ENCODE measurements at regions not wholly inside any gene's neighbourhood (a gene's known extent, or its start where the extent isn't known, plus 50 kb on each side); places are given as distances from the start of the nearest gene placed in this dataset.

DNA sequence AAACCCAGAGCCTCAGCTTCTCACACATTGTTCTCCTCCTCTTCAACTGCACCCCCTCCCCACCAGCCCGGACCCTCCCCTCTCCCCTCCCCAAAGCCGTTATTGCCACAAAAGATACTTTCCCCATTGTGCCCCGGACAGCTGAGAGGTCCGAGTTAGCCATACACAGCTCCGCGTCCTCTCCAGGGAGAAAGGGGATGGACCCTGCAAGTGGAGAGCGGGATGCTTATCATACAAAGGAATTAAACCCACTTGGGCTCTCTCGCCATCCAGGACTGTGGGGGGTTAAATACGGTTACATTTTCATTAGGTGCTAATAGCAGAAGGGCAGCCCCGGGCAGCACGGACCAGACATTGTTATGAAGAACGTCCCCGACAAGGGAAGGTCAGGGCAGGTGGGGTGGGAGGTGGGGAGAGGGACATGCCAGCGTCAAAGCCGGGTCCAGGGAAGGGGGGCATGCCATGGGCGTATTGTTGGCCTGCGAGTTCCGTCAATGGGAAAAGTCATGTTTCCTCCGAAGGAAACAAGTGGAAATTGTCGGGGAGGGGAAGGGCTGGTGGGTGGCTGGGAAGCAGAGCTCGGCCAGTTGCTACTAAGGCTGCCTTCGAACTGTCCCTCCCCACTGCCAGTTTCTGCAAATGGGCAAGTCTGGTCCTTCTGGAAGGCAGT is 99.1 kb downstream of the SOX9 start:
- H3K4me3 ChIP-seq (ENCODE audit: low read length in 2 of 2), result no peak overlapping the region
- H3K27me3 ChIP-seq (ENCODE audit: control insufficient read depth in 1 of 2, insufficient read depth in 2 of 2, low read length in 1 of 2), result no peaks in the 10 kb centered on the region
- WGBS, 2 donors, result 2 to 4% methylated on average over 22 of the region's 22 CpGs
- intact Hi-C loops (cut with DNase I), result no loop called here
- no peaks in the 10 kb centered on the region for H3K4me1 ChIP-seq (ENCODE audit: control insufficient read depth in 1 of 2, insufficient read depth in 2 of 2, low read length in 2 of 2)
- peaks cover 3% of the 10 kb centered on the region for H3K9me3 ChIP-seq (ENCODE audit: control insufficient read depth, low read length)
- H3K36me3 ChIP-seq (ENCODE audit: control insufficient read depth in 1 of 2, insufficient read depth in 2 of 2, low read length in 1 of 2), result no peaks in the 10 kb centered on the region
- H3K27ac ChIP-seq (ENCODE audit: low read depth in 1 of 2, low read length in 2 of 2), result no peak overlapping the region
- DNase-seq, result no peak
- ATAC-seq (ENCODE audit: low FRiP score), result no peak

DNA sequence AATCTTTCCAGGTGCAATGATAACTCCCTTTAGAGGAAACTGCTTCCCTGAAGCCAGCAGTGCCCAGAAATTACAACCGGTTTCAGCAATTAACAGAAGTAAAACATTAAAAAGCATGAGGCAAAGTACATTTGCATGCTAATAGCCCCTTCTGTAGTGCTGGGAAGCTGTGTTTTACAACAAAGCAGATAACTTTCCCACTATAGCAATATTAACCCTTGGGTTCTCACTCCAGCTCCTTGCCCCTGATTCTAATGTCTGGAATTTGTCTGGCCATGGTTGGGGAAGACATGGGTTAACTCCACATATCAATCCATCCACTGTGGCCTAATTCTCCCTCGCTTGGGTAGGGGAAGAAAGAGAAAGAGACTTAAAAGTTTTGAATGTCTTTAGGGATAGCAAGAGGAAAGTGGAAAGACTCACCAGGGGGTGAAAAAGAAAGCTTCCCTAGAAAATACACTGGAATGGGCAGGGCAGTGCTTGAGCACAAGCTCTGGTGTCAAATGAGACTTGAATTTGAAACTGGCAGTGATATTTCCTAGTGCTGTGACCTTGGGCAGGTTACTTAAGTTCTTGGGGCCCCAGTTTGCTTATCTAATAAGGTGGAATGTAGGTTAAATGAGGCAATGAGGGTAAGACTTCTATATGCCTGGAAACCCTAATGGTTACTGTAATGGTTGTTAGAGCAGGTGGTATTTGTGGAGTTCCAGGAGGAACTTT is 102.0 kb downstream of the SOX9 start:
- Histone ChIP-seq H3K4me1 (ENCODE audit: control insufficient read depth in 1 of 2, insufficient read depth in 2 of 2, low read length in 2 of 2) (no peaks in the 10 kb centered on the region), H3K36me3 (ENCODE audit: control insufficient read depth in 1 of 2, insufficient read depth in 2 of 2, low read length in 1 of 2) (no peaks in the 10 kb centered on the region), H3K27ac (ENCODE audit: low read depth in 1 of 2, low read length in 2 of 2) (no peak overlapping the region), H3K4me3 (ENCODE audit: low read length in 2 of 2) (no peak overlapping the region), H3K27me3 (ENCODE audit: control insufficient read depth in 1 of 2, insufficient read depth in 2 of 2, low read length in 1 of 2) (no peaks in the 10 kb centered on the region), H3K9me3 (ENCODE audit: control insufficient read depth, low read length) (peaks cover 3% of the 10 kb centered on the region)
- ATAC-seq (ENCODE audit: low FRiP score) (no peak), DNase-seq (no peak)
- intact Hi-C loops (cut with DNase I), result no loop called here
- WGBS, 2 donors, result 56 to 69% methylated on average over 2 of the region's 2 CpGs

DNA sequence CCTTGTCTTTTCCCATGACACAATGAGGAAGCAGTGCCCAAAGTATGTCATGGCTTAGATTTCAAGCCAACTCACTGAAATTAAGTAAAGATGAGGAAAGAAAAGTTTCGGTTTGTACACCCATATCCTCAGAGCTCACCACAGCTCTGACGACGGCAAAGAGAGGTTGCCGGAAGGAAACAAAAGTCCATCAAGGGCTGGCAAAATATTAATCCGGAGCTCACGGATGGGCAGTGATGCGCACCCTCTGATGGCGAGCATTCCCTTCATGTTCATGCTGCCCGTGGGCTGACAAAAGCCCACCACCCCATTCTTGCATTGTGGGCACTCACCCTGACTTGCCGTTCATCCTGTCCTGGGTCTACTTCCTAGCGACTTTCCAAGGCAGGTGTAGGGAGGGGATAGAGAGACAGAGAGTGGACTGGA is 103.1 kb downstream of the SOX9 start:
- H3K9me3 ChIP-seq (ENCODE audit: control insufficient read depth, low read length), result peaks cover 3% of the 10 kb centered on the region
- DNase-seq (no peak), ATAC-seq (ENCODE audit: low FRiP score) (no peak)
- 90 to 91% methylated on average over 11 of the region's 11 CpGs for WGBS, 2 donors
- no peaks in the 10 kb centered on the region for H3K4me1 ChIP-seq (ENCODE audit: control insufficient read depth in 1 of 2, insufficient read depth in 2 of 2, low read length in 2 of 2)
- H3K4me3 ChIP-seq (ENCODE audit: low read length in 2 of 2), result no peak overlapping the region
- H3K27me3 ChIP-seq (ENCODE audit: control insufficient read depth in 1 of 2, insufficient read depth in 2 of 2, low read length in 1 of 2), result no peaks in the 10 kb centered on the region
- H3K27ac ChIP-seq (ENCODE audit: low read depth in 1 of 2, low read length in 2 of 2), result no peak overlapping the region
- intact Hi-C loops (cut with DNase I), result no loop called here
- no peaks in the 10 kb centered on the region for H3K36me3 ChIP-seq (ENCODE audit: control insufficient read depth in 1 of 2, insufficient read depth in 2 of 2, low read length in 1 of 2)

DNA sequence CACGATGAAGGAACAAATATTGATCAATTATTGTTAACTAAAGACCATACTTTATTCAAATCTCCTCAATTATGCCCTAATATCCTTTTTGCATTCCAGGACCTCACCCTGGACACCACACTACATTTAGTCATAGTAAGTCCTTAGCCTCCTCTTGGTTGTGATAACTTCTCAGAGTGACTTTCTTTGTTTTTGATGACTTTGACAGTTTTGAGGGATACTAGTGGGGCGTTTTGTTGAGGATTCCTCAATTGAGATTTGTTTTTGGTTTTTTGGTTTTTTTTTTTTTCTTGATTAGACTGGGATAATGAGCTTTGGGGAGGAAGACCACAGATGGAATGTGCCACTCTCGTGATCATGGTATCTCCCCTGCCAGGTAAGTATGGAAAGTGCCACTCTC is 105.5 kb downstream of the SOX9 start:
- Histone ChIP-seq H3K27ac (ENCODE audit: low read depth in 1 of 2, low read length in 2 of 2) (no peak overlapping the region), H3K9me3 (ENCODE audit: control insufficient read depth, low read length) (peaks cover 1% of the 10 kb centered on the region), H3K27me3 (ENCODE audit: control insufficient read depth in 1 of 2, insufficient read depth in 2 of 2, low read length in 1 of 2) (no peaks in the 10 kb centered on the region), H3K36me3 (ENCODE audit: control insufficient read depth in 1 of 2, insufficient read depth in 2 of 2, low read length in 1 of 2) (no peaks in the 10 kb centered on the region), H3K4me1 (ENCODE audit: control insufficient read depth in 1 of 2, insufficient read depth in 2 of 2, low read length in 2 of 2) (no peaks in the 10 kb centered on the region), H3K4me3 (ENCODE audit: low read length in 2 of 2) (no peak overlapping the region)
- DNase-seq, result no peak
- WGBS, 2 donors, result 79 to 83% methylated on average over 3 of the region's 3 CpGs
- intact Hi-C loops (cut with DNase I), result no loop called here
- ATAC-seq (ENCODE audit: low FRiP score), result no peak

DNA sequence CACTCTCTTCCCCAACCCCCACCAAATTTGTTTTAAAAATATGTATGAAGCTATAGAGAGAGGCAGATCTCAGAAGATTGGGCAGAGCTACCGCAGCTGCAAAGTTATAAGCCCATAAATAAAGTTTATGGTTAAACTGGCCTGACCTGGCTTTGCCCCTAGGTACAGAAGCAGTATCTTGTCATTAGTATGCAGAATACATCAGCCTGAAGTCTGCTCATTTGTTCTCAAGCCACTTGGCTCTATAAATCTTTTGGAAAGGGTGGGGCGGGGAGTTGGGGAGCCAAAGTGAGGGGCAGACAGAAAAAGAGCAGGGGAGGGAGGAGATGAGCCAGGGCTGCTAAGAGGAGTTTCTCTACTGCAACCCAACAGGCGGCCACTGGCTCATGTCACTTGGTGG is 113.2 kb downstream of the SOX9 start:
- H3K27ac ChIP-seq (ENCODE audit: low read depth in 1 of 2, low read length in 2 of 2), result no peak overlapping the region
- no peak for DNase-seq
- H3K4me3 ChIP-seq (ENCODE audit: low read length in 2 of 2), result no peak overlapping the region
- no peaks in the 10 kb centered on the region for H3K4me1 ChIP-seq (ENCODE audit: control insufficient read depth in 1 of 2, insufficient read depth in 2 of 2, low read length in 2 of 2)
- 36 to 53% methylated on average over 3 of the region's 3 CpGs for WGBS, 2 donors
- no peak for ATAC-seq (ENCODE audit: low FRiP score)
- H3K9me3 ChIP-seq (ENCODE audit: control insufficient read depth, low read length), result peaks cover 6% of the 10 kb centered on the region
- no peaks in the 10 kb centered on the region for H3K36me3 ChIP-seq (ENCODE audit: control insufficient read depth in 1 of 2, insufficient read depth in 2 of 2, low read length in 1 of 2)
- H3K27me3 ChIP-seq (ENCODE audit: control insufficient read depth in 1 of 2, insufficient read depth in 2 of 2, low read length in 1 of 2), result peaks cover 0 to 2% of the 10 kb centered on the region in 2 donors
- intact Hi-C loops (cut with DNase I), result no loop called here

DNA sequence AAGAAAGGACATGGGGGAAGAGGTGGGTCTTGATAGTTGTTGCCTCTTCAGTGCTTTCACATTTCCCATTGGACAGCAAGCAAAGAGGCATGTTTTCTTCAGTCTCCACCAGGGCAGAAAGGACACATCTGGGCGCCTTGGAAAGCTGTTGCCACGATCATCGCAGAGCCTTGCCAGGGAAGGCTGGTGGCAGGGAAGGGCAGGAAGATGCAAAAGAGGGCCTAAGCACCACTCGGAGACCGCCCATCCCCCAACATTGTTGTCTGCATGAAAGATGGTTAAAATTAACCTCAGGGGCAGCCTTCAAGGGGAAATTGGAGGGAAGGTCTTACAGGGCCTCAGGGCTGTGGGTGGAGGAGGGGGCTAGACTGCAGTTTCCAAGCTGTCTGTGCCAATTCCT is 114.2 kb downstream of the SOX9 start:
- Histone ChIP-seq H3K9me3 (ENCODE audit: control insufficient read depth, low read length) (peaks cover 6% of the 10 kb centered on the region), H3K4me3 (ENCODE audit: low read length in 2 of 2) (no peak overlapping the region), H3K4me1 (ENCODE audit: control insufficient read depth in 1 of 2, insufficient read depth in 2 of 2, low read length in 2 of 2) (no peaks in the 10 kb centered on the region), H3K27me3 (ENCODE audit: control insufficient read depth in 1 of 2, insufficient read depth in 2 of 2, low read length in 1 of 2) (peaks cover 0 to 2% of the 10 kb centered on the region in 2 donors), H3K36me3 (ENCODE audit: control insufficient read depth in 1 of 2, insufficient read depth in 2 of 2, low read length in 1 of 2) (no peaks in the 10 kb centered on the region), H3K27ac (ENCODE audit: low read depth in 1 of 2, low read length in 2 of 2) (no peak overlapping the region)
- DNase-seq (no peak), ATAC-seq (ENCODE audit: low FRiP score) (no peak)
- intact Hi-C loops (cut with DNase I), result no loop called here
- 54 to 60% methylated on average over 5 of the region's 5 CpGs for WGBS, 2 donors

DNA sequence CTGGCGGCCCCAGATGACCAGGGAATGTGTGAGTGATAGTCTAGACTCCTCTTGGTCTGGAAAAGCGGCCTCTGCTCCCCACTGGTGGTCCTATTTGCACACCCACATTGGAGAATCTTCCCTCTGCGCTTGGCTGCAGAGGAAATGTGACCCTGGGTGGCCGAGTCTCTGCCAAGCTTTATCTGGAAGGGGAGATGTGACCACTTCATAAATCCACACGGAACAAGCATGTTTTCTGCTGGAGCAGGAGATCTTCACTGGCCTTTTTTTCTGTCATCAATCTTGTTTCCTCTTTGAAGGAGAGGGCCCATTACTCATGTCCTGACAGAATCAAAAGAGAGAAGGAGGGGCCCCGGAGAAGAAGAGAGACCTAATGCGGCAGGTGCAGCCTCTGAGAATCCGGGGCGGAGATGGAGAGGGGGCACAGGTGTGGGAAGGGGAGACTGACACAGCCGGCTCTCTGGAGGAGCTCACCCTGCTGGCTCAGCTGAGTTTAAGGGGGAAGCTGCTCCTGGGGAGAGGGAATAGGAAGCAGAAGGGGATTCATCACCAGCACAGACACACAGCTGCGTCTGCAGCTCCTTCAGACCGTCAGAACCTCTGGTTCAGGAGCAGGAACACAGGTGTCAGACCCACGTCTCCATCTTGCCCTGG is 116.3 kb downstream of the SOX9 start:
- Histone ChIP-seq H3K4me3 (ENCODE audit: low read length in 2 of 2) (no peak overlapping the region), H3K27me3 (ENCODE audit: control insufficient read depth in 1 of 2, insufficient read depth in 2 of 2, low read length in 1 of 2) (no peaks in the 10 kb centered on the region), H3K4me1 (ENCODE audit: control insufficient read depth in 1 of 2, insufficient read depth in 2 of 2, low read length in 2 of 2) (no peaks in the 10 kb centered on the region), H3K9me3 (ENCODE audit: control insufficient read depth, low read length) (peaks cover 5% of the 10 kb centered on the region), H3K27ac (ENCODE audit: low read depth in 1 of 2, low read length in 2 of 2) (no peak overlapping the region), H3K36me3 (ENCODE audit: control insufficient read depth in 1 of 2, insufficient read depth in 2 of 2, low read length in 1 of 2) (no peaks in the 10 kb centered on the region)
- intact Hi-C loops (cut with DNase I), result no loop called here
- DNase-seq, result no peak
- WGBS, 2 donors, result 31 to 50% methylated on average over 13 of the region's 13 CpGs
- no peak for ATAC-seq (ENCODE audit: low FRiP score)

DNA sequence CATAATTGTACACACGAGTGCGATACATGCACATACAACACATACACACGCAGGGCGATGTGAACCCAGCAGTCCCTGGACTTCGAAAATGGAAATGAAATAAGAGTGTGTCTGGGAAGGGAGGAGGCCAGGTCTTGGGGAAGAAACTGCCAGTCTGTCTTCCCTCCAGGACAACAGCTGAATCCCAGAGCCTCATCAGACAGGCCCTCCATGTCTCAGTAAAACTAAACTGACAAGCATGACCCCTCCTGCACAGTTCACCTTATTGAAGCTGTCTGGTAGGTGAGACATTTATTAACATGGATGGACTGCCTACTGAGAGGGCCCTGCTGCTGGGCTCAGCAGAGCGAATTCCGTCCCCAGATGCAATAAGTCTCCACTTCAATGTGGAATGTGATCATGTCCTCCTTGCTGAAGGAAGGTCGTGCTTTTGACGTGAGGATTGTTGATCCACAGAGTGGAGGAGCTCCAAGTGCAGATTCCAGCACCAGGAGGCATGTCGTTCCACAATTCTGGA is 117.4 kb downstream of the SOX9 start:
- Histone ChIP-seq H3K27ac (ENCODE audit: low read depth in 1 of 2, low read length in 2 of 2) (no peak overlapping the region), H3K27me3 (ENCODE audit: control insufficient read depth in 1 of 2, insufficient read depth in 2 of 2, low read length in 1 of 2) (no peaks in the 10 kb centered on the region), H3K4me3 (ENCODE audit: low read length in 2 of 2) (no peak overlapping the region), H3K36me3 (ENCODE audit: control insufficient read depth in 1 of 2, insufficient read depth in 2 of 2, low read length in 1 of 2) (no peaks in the 10 kb centered on the region), H3K4me1 (ENCODE audit: control insufficient read depth in 1 of 2, insufficient read depth in 2 of 2, low read length in 2 of 2) (no peaks in the 10 kb centered on the region), H3K9me3 (ENCODE audit: control insufficient read depth, low read length) (peaks cover 3% of the 10 kb centered on the region)
- 67 to 79% methylated on average over 10 of the region's 10 CpGs for WGBS, 2 donors
- ATAC-seq (ENCODE audit: low FRiP score) (no peak), DNase-seq (no peak)
- intact Hi-C loops (cut with DNase I), result no loop called here
